Spleen (tissue), 7 donors: ENCODE measurements at regions not wholly inside any gene's neighbourhood (a gene's known extent, or its start where the extent isn't known, plus 50 kb on each side); places are given as distances from the start of the nearest gene placed in this dataset.

Experiments
- POLR2A ChIP-seq, 3 donors: fragments of 450-650 bp; IDR thresholded peaks; one replicate each; pipeline ENCODE4 v1.5.1; 2017; ENCODE audit warnings: antibody characterized with exemption in 3 of 3, mild to moderate bottlenecking in 1 of 3
- TF ChIP-seq, protein P1 (sequence below), 11 experiments: fragments of 200-600 bp in 7 of 11; fragments of 450-650 bp in 4 of 11; sonication (generic) in 4 of 11; IDR thresholded peaks in 8 of 11; conservative IDR thresholded peaks in 3 of 11; 1 replicate in 7 of 11; 2 replicates in 4 of 11; pipeline versions ENCODE4 v1.4.0 to v1.8.0; 2016 to 2021; ENCODE audit warnings: antibody characterized with exemption in 11 of 11, inconsistent platforms in 4 of 11, mild to moderate bottlenecking in 1 of 11
- donor health status: DM: no; HTN: no; CAD: no; lungs with moderate emphysema.
- donor health status: DM: no; HTN: no; CAD: no.
- donor health status: DM: no; HTN: no; CAD: no.

DNA sequence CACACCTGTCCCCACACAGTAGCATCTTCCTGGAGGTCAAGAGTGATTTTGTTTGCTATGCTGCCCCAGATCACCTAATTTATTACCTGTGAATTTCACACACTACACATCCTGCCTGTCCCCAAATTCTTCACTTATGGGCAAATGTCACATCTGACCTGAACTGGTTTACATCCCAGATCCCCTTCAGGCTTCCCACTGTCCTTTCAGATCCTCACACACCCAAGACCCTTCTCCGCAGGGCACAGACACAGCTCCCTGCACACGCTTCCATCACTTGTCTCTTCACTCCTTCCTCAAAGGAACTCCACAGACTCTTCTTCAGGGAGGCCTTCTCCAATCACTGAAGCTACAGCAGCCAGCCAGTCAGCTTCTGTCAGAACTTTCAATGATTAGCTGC is 118.7 kb upstream of the IGLL5 start:
- TF ChIP-seq, protein P1, sequence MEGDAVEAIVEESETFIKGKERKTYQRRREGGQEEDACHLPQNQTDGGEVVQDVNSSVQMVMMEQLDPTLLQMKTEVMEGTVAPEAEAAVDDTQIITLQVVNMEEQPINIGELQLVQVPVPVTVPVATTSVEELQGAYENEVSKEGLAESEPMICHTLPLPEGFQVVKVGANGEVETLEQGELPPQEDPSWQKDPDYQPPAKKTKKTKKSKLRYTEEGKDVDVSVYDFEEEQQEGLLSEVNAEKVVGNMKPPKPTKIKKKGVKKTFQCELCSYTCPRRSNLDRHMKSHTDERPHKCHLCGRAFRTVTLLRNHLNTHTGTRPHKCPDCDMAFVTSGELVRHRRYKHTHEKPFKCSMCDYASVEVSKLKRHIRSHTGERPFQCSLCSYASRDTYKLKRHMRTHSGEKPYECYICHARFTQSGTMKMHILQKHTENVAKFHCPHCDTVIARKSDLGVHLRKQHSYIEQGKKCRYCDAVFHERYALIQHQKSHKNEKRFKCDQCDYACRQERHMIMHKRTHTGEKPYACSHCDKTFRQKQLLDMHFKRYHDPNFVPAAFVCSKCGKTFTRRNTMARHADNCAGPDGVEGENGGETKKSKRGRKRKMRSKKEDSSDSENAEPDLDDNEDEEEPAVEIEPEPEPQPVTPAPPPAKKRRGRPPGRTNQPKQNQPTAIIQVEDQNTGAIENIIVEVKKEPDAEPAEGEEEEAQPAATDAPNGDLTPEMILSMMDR (IDR thresholded peaks at IDR 0.05 in 8 of 11, conservative IDR thresholded peaks at IDR 0.05 in 3 of 11): no peak
- no peak for TF ChIP-seq POLR2A (IDR thresholded peaks at IDR 0.05)
